ENCODE measurements at regions not wholly inside any gene's neighbourhood (a gene's known extent, or its start where the extent isn't known, plus 50 kb on each side); places are given as distances from the start of the nearest gene placed in this dataset.
"Not testable (repeated sequence)": the region's sequence is repeated elsewhere in the genome, so short reads cannot be mapped to it uniquely, and the experiment has no call there.

DNA sequence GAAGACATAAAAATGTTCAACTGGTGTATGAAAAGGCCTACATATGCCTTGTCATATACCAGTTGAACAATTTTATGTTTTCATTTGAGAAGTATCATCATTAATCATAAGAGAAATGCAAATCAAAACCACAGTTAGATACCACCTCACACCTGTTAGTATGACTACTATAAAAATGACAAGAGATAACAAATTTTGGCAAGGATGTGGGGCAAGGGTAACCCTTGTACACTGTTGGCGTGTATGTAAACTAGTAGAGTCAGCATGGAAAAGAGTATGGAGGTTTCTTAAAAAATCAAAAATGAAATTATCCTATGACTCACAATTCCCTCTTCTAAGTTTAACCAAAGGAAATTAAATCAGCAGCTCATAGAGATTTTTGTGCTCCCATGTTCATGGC, 250.4 kb upstream of the ST8SIA4 start:
- DNase-seq = no peak

GRCh38 chr5:101143526-101143925, 240.4 kb upstream of the ST8SIA4 start:
- no peak for DNase-seq

- no peak for DNase-seq
Measured at GRCh38 chr5:101142102-101142501, 239.0 kb upstream of the ST8SIA4 start.

- no peak for DNase-seq
Measured at GRCh38 chr5:101136454-101136853, 233.4 kb upstream of the ST8SIA4 start.

DNA sequence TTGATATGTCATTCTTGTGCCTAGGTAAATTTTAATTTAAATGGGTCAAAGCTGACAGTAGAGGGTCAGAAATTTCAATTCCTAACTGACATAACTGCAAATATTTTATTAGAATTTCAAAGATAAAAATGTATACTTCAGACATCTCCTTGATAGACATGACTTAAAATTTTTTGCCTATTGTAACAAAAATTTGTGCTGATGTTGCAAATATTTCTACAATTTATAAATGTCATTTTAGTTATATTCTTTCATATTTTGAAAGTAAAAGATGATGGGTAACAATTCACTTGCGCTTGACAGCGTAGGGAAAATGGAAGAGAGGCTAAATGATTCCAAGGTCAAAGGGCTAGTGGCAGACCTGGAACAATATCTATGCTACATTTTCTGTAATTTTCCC, 220.3 kb upstream of the ST8SIA4 start:
- DNase-seq = no peak

DNA sequence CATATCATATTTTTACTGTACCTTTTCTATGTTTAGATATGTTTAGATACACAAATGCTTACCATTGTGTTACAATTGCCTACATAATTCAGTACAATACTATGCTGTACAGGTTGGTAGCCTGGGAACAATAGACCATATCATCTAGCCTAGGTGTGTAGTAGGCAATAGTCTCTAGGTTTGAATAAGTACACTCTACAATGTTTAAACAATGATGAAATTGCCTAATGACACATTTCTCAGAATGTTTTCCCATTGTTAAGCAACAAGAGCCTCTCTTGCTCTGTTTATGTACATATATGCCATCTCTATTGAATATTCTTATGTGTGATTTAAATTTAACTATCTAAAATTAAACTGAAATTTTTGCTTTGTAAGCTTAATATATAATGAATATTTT, 209.6 kb upstream of the ST8SIA4 start:
- DNase-seq = no peak

- DNase-seq = no peak
Measured at GRCh38 chr5:101103874-101104273, 200.8 kb upstream of the ST8SIA4 start.

DNA sequence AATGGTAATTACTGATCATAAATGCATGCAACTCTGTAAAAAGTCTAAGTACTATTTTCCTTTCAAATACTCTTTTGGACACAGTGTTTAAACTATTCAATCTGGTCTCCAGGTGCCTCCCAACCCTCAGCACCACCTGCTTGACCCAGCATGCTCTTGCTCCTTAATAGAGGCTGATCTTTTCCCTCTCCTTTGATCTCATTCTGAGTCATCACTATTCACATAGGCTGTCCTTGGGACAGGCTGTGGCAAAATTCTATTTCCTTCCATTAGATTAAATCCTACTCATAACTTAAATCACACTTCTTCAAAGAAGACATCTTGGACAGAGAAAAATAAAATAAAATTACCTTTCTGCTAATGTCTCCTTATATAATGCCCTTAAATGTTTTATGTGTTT, 199.4 kb upstream of the ST8SIA4 start:
- DNase-seq = no peak

- no peak for DNase-seq
Measured at GRCh38 chr5:101091902-101092301, 188.8 kb upstream of the ST8SIA4 start.

DNA sequence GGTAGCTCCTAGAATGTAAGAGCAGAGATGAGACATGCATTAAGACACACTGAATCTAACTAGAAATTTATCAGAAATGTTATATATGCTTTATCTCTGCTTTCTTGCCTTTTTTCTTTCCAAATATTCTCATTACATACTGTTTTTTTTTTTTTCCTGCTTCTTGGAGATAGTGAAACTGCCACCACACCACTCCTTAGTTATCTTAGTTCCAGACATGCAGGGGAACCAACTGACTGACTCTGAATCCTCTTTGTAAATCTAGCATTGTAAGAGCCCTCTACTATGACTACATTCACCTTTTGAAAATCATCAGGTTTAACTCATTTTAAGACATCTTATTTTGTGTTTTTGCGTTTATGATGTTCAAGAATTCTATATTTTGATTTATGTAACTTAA, 181.3 kb upstream of the ST8SIA4 start:
- DNase-seq = no peak

DNA sequence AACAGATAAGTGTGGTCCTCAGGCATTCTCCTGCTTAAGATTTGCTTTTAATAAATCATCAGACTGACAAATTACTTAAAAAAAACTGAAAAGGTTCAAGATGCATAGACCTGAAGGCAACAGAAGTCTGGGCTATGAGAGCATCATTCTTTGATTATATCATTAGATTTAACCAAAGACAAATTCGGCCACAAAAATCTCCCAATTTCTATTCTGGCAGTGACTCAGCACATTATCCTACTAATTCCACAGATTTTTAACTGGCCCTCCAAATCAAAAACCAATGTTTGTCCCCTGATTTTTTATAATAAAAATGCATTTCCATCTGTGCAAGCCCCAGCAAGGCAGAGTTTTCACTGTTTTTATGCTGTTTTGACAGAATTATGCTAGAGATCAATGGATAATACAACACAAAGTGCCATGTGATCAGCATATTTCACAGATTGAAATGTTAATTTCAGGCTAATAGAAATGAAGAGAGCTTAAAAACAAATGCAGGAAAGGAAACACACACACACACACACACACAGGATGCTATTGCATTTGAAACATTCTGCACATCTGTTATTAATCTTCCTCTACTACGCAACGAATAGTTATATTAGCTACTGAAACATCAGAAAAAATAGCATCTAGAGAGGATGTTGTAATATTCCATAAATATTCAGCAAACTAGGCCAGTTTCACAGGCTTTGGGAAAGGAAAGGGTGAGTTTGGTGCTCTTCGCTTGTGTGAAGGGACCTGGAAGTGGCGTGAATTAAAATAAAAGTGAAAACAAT, 177.6 kb upstream of the ST8SIA4 start:
- DNase-seq = no peak

DNA sequence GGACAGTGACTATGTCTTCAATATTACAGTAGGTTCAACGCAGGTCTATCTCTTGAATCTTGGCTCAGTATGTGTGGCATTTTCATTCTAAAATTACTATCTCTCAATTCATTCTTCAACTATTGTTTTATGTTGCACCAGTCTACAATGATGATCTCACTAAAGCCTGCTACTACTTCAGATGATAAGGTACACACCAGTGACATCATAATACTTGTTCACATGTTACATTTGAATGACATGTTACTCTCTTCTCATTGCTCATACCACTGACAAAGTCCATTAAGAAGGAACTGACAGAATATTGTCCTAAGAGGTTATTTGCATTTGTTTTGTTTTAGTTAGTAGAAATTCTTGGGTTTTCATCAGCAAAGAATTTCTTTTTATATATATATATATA, 165.2 kb upstream of the ST8SIA4 start:
- no peak for DNase-seq

GRCh38 chr5:101067429-101067828, 164.3 kb upstream of the ST8SIA4 start:
- no peak for DNase-seq

GRCh38 chr5:101062902-101063301, 159.8 kb upstream of the ST8SIA4 start:
- no peak for DNase-seq

DNA sequence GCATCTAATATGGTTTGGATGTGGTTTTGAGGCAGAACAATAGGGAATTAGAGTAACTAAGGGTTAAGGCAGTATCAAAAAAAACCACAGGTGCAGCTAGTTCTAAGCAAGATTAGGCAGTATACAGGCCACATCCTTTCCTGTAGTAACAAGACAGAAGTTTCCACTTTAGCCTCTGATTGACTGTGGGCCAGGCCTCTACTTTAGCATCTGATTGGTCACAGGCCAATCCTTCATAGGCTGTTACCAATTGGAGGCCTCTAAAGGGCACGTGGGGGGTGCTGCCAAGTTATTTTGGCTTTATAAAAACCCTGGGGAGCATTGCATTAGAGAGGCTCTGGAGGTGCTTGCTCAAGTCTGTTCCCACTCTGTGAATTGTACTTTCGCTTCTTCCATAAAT, 144.1 kb upstream of the ST8SIA4 start:
- DNase-seq = no peak

DNA sequence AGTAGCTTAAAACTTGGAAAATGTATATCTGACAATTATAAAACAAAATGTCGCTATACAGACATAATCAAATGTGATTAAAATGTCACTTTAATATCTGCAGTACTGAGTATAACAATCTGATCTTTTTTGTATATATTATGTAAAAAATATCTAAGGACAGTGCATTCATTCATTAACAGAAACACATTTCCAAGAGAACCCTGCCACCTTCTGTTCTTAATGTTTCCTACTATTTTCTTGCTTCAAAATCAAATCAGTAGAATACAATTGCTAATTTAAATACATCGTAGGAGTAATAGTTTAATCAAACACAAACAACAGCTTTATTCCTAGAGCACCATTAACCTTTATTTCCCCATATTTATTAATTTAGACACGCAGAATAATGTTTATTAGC, 142.6 kb upstream of the ST8SIA4 start:
- no peak for DNase-seq

GRCh38 chr5:101040002-101040401, 136.9 kb upstream of the ST8SIA4 start:
- DNase-seq = not testable (repeated sequence)

DNA sequence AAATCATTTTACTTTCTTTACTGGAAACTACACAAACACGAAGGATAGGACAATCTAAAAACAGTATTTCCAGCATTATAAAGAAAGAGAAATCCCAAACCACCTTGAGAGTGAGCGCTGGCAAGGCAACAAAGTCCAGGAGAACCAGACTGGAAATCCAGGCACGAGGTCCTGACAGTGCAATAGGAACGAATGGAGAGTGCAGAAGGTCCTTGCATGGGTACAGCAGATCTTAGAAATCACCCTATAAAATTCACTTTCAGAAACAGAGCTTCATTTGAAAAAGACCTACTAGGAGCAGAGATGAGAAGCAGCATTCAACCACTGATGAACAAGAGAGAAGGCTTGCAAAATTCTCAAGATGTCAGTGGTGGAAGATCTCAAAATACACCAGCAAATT, 133.7 kb upstream of the ST8SIA4 start:
- no peak for DNase-seq

- DNase-seq = no peak
Measured at GRCh38 chr5:101035425-101035824, 132.3 kb upstream of the ST8SIA4 start.

DNA sequence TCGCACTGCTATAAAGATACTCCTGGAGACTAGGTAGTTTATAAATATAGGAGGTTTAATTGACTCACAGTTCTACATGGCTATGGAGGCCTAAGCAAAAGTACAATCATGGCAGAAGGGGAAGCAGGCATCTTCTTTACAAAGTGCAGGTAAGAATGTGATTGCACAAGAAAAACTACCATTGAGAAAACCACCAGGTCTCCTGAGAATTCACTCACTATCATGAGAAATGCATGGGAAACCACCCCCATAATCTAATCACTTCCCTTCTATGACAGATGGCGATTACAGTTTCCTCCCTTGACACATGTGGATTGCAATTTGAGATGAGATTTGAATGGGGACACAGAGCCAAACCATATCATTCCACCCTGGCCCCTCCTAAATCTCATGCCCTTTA, 121.2 kb upstream of the ST8SIA4 start:
- no peak for DNase-seq

GRCh38 chr5:101018299-101018698, 115.2 kb upstream of the ST8SIA4 start:
- no peak for DNase-seq

DNA sequence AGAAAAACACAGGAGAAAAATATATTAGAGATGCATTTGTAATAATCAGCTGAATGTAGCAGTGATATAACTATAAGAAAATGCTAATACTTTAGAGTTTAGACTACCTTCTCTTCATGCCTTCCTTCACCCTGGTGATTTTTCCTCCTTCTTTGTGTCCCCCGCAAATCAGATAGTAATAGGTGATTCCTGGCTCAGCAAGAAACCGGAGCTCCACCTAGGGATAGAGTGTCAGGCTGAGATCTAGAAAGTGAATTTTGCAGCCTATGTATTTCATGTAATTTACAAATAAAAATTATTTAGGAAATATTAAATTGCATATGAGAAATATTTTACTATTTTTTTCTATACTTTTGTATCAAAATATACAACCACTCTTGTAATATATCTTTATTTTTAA, 109.8 kb upstream of the ST8SIA4 start:
- no peak for DNase-seq

GRCh38 chr5:101009758-101010519, 106.9 kb upstream of the ST8SIA4 start:
- no peak for DNase-seq

- no peak for DNase-seq
Measured at GRCh38 chr5:100992354-100992753, 89.3 kb upstream of the ST8SIA4 start.

DNA sequence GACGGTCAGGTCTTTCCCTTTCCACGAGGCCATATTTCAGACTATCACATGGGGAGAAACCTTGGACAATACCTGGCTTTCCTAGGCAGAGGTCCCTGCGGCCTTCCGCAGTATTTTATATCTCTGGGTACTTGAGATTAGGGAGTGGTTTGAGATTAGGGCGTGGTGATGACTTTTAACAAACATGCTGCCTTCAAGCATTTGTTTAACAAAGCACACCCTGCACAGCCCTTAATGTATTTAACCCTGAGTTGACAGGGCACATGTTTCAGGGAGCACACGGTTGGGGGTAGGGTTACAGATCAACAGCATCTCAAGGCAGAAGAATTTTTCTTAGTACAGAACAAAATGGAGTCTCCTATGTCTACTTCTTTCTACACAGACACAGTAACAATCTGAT, 80.5 kb upstream of the ST8SIA4 start:
- not testable (repeated sequence) for DNase-seq
